GM23248 (cell line): ENCODE measurements at regions not wholly inside any gene's neighbourhood (a gene's known extent, or its start where the extent isn't known, plus 50 kb on each side); places are given as distances from the start of the nearest gene placed in this dataset.

Experiments used
- DNase-seq: peaks from one replicate; pipeline ENCODE4 v3.0.0-alpha.2; 2015
- H2AFZ ChIP-seq: fragments of 200-600 bp; sonication (generic); 2 replicates; pipeline ENCODE4 v1.6.1; 2016; ENCODE audit warnings: antibody characterized with exemption
- H3F3A ChIP-seq: fragments of 200-600 bp; sonication (generic); 2 replicates; pipeline ENCODE4 v1.6.1; 2016; ENCODE audit warnings: mild to moderate bottlenecking, antibody characterized with exemption, mixed run types; ENCODE audit not compliant: insufficient read depth
- H3K27ac ChIP-seq: fragments of 200-600 bp; sonication (generic); 2 replicates; pipeline ENCODE4 v1.5.1; 2016; ENCODE audit warnings: mild to moderate bottlenecking
- H3K27me3 ChIP-seq: fragments of 200-600 bp; sonication (generic); replicated peaks from 2 replicates; pipeline ENCODE4 v1.6.1; 2016; ENCODE audit warnings: mild to moderate bottlenecking; ENCODE audit not compliant: insufficient read depth
- H3K36me3 ChIP-seq: fragments of 200-600 bp; sonication (generic); 2 replicates; pipeline ENCODE4 v1.6.1; 2016; ENCODE audit warnings: low read depth, mild to moderate bottlenecking
- H3K4me1 ChIP-seq: fragments of 200-600 bp; sonication (generic); 2 replicates; pipeline ENCODE4 v1.6.1; 2016; ENCODE audit warnings: mild to moderate bottlenecking; ENCODE audit not compliant: insufficient read depth
- H3K4me2 ChIP-seq: fragments of 200-600 bp; sonication (generic); one replicate; pipeline ENCODE4 v1.6.1; 2016; ENCODE audit warnings: mild to moderate bottlenecking; ENCODE audit not compliant: unreplicated experiment
- H3K4me3 ChIP-seq: fragments of 200-600 bp; sonication (generic); 2 replicates; pipeline ENCODE4 v1.5.1; 2016; ENCODE audit warnings: mild to moderate bottlenecking
- H3K79me2 ChIP-seq: fragments of 200-600 bp; sonication (generic); 2 replicates; pipeline ENCODE4 v1.6.1; 2016; ENCODE audit warnings: mild to moderate bottlenecking; ENCODE audit not compliant: insufficient read depth
- H3K9ac ChIP-seq: fragments of 200-600 bp; sonication (generic); 2 replicates; pipeline ENCODE4 v1.6.1; 2016; ENCODE audit warnings: mild to moderate bottlenecking
- H3K9me2 ChIP-seq: fragments of 200-600 bp; sonication (generic); 2 replicates; pipeline ENCODE4 v1.6.1; 2016; ENCODE audit warnings: mixed run types, mild to moderate bottlenecking, moderate library complexity; ENCODE audit not compliant: insufficient read depth
- H3K9me3 ChIP-seq: fragments of 200-600 bp; sonication (generic); one replicate; pipeline ENCODE4 v1.6.1; 2017; ENCODE audit warnings: low read depth
- H4K20me1 ChIP-seq: fragments of 200-600 bp; sonication (generic); 2 replicates; pipeline ENCODE4 v1.6.0; 2016; ENCODE audit not compliant: insufficient read depth
- EZH2 ChIP-seq: fragments of 200-600 bp; sonication (generic); IDR thresholded peaks from 2 replicates; pipeline ENCODE4 v1.6.1; 2018; ENCODE audit warnings: antibody characterized with exemption, mild to moderate bottlenecking; ENCODE audit not compliant: insufficient read depth, poor library complexity, severe bottlenecking
- EZH2phosphoT487 ChIP-seq: fragments of 200-600 bp; sonication (generic); IDR thresholded peaks from 2 replicates; pipeline ENCODE4 v1.6.1; 2018; ENCODE audit warnings: antibody characterized with exemption, moderate library complexity, mild to moderate bottlenecking, low read depth; ENCODE audit not compliant: insufficient read depth
- WGBS, 2 experiments: methylation state at CpG; one replicate each; pipeline ENCODE4 v1.1.6; 2015 to 2017; ENCODE audit warnings: low lambda C conversion rate in 2 of 2, low coverage in 1 of 2; ENCODE audit errors: missing lambda C conversion rate in 2 of 2; 5-methylcytosine and 5-hydroxymethylcytosine counted together
- in situ Hi-C: fragments of 300-500 bp; cut with MboI; formaldehyde crosslinking; loops from 2 replicates; pipeline ENCODE4 v1.15.0; 2020

GRCh38 chr18:67215686-67216085 lies 300.8 kb downstream of the DSEL start:
- WGBS, 2 experiments, result 95 to 96% methylated on average over 23 to 25 of the region's 25 CpGs
- Histone ChIP-seq H3K4me1 (peaks cover 33% of the 10 kb centered on the region), H4K20me1 (no peaks in the 10 kb centered on the region), H3K9me2 (no peaks in the 10 kb centered on the region), H3K9me3 (no peaks in the 10 kb centered on the region), H3K79me2 (no peaks in the 10 kb centered on the region), H3K27ac (no peak overlapping the region), H3K4me2 (no peak overlapping the region), H3F3A (peaks cover 9% of the 10 kb centered on the region; the same call in 1 of the 2 replicates), H3K4me3 (no peak overlapping the region), H3K36me3 (no peaks in the 10 kb centered on the region), H3K27me3 (no peaks in the 10 kb centered on the region), H3K9ac (no peak overlapping the region), H2AFZ (no peak overlapping the region)
- TF ChIP-seq EZH2phosphoT487 (no peak), EZH2 (no peak)
- DNase-seq, result no peak
- in situ Hi-C loops, result loop anchor here (10.0 kb wide), 1 partner anchor 1449 kb away; no protein-coding TSS in a partner anchor

DNA sequence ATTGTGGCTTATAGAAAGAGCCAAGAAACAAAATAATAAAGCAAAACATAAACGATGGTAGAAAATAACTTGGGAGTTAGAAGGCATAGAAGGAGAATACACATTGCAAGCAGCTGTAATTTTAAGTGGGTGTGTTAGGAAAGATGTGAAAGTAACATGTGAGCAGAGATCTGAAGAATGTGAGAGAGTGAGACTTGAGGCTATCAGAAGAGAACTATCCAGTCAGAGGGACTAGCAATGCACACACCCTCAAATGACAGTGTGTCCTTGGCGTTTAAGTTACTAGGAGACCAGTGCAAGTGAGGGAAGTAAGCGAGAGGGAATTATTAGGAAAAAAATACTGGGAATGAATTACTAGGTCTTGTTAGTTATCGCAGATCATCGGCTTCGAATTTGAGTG lies 304.9 kb downstream of the DSEL start:
- Histone ChIP-seq H3K9me2 (no peaks in the 10 kb centered on the region), H3K79me2 (no peaks in the 10 kb centered on the region), H3K36me3 (no peaks in the 10 kb centered on the region), H3K27ac (no peak overlapping the region), H3F3A (peaks cover 9% of the 10 kb centered on the region; the same call in 1 of the 2 replicates), H3K27me3 (no peaks in the 10 kb centered on the region), H4K20me1 (no peaks in the 10 kb centered on the region), H3K4me3 (no peak overlapping the region), H3K9ac (no peak overlapping the region), H3K4me1 (peaks cover 14% of the 10 kb centered on the region), H3K9me3 (no peaks in the 10 kb centered on the region), H3K4me2 (peak overlapping the region; percentile 22), H2AFZ (peak overlapping the region; percentile 44)
- 63 to 64% methylated on average over 6 of the region's 6 CpGs for WGBS, 2 experiments
- peak; percentile 27 for DNase-seq
- TF ChIP-seq EZH2, result no peak
- no peak for TF ChIP-seq EZH2phosphoT487
- in situ Hi-C loops, result loop anchor here (10.0 kb wide), 1 partner anchor 1453 kb away; no protein-coding TSS in a partner anchor

DNA sequence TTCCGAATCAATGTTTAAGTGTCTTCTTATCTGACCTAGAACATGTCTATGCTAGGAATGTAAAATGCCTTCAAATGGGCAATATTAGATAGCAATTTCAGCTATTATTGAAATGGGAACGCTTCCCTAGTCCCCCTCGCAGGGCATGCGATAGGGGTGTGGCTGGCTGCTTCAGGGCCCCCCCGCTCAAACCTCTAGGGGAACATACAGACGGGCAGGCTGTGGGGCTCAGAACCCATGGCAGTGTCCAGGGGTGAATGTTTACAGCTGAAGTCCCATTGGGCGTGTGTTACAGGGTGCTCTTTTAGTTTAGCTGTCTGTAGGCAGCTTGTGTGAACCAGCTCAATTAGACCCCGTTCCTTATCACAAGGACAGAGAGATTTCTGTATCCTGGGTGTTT lies 315.9 kb downstream of the DSEL start:
- no peaks in the 10 kb centered on the region for H3F3A ChIP-seq
- DNase-seq, result no peak
- H3K27ac ChIP-seq, result no peak overlapping the region
- in situ Hi-C loops, result no loop called here
- no peak overlapping the region for H3K9ac ChIP-seq
- H3K4me3 ChIP-seq, result no peak overlapping the region
- H3K4me2 ChIP-seq, result no peak overlapping the region
- no peaks in the 10 kb centered on the region for H3K27me3 ChIP-seq
- H3K4me1 ChIP-seq, result no peaks in the 10 kb centered on the region
- no peaks in the 10 kb centered on the region for H3K79me2 ChIP-seq
- no peaks in the 10 kb centered on the region for H3K36me3 ChIP-seq
- H2AFZ ChIP-seq, result no peak overlapping the region
- TF ChIP-seq EZH2phosphoT487 (no peak), EZH2 (no peak)
- H4K20me1 ChIP-seq, result no peaks in the 10 kb centered on the region
- H3K9me2 ChIP-seq, result no peaks in the 10 kb centered on the region
- 64 to 68% methylated on average over 8 of the region's 8 CpGs for WGBS, 2 experiments
- no peaks in the 10 kb centered on the region for H3K9me3 ChIP-seq

GRCh38 chr18:67199993-67200617 lies 316.4 kb downstream of the DSEL start:
- peak; percentile 60 for DNase-seq
- Histone ChIP-seq H3F3A (no peaks in the 10 kb centered on the region), H3K79me2 (no peaks in the 10 kb centered on the region), H3K27me3 (no peaks in the 10 kb centered on the region), H2AFZ (peak overlapping the region; percentile 48; the same call in 1 of the 2 replicates), H4K20me1 (no peaks in the 10 kb centered on the region), H3K9me2 (no peaks in the 10 kb centered on the region), H3K9me3 (no peaks in the 10 kb centered on the region), H3K36me3 (no peaks in the 10 kb centered on the region), H3K4me1 (no peaks in the 10 kb centered on the region), H3K4me2 (peak overlapping the region; percentile 41), H3K9ac (no peak overlapping the region), H3K4me3 (no peak overlapping the region), H3K27ac (no peak overlapping the region)
- 18 to 24% methylated on average over 3 of the region's 3 CpGs for WGBS, 2 experiments
- TF ChIP-seq EZH2, result no peak
- TF ChIP-seq EZH2phosphoT487, result no peak
- in situ Hi-C loops, result no loop called here

GRCh38 chr18:67194886-67195285 lies 321.6 kb downstream of the DSEL start:
- 54 to 61% methylated on average over 5 of the region's 5 CpGs for WGBS, 2 experiments
- Histone ChIP-seq H3K9me2 (no peaks in the 10 kb centered on the region), H3K9me3 (no peaks in the 10 kb centered on the region), H4K20me1 (no peaks in the 10 kb centered on the region), H3K27ac (no peak overlapping the region), H3K4me1 (no peaks in the 10 kb centered on the region), H3K36me3 (no peaks in the 10 kb centered on the region), H3K4me2 (no peak overlapping the region), H3K27me3 (no peaks in the 10 kb centered on the region), H3K4me3 (no peak overlapping the region), H3K9ac (no peak overlapping the region), H3K79me2 (no peaks in the 10 kb centered on the region), H3F3A (no peaks in the 10 kb centered on the region), H2AFZ (no peak overlapping the region)
- no peak for TF ChIP-seq EZH2phosphoT487
- TF ChIP-seq EZH2, result no peak
- DNase-seq, result no peak
- in situ Hi-C loops, result no loop called here
